Epithelial cell of proximal tubule (primary cell): ENCODE measurements at regions not wholly inside any gene's neighbourhood (a gene's known extent, or its start where the extent isn't known, plus 50 kb on each side); places are given as distances from the start of the nearest gene placed in this dataset.
"Not testable (repeated sequence)": the region's sequence is repeated elsewhere in the genome, so short reads cannot be mapped to it uniquely, and the experiment has no call there.

ENCODE experiments used
- DNase-seq: peaks from one replicate; pipeline ENCODE4 v3.0.0-alpha.2; 2011; ENCODE audit warnings: low read depth
- H3K4me3 ChIP-seq: 2 replicates; pipeline ENCODE4 v1.5.1; 2011; ENCODE audit warnings: low read depth, mild to moderate bottlenecking, low read length
- CTCF ChIP-seq: conservative IDR thresholded peaks from 2 replicates; pipeline ENCODE4 v1.5.1; 2012; ENCODE audit warnings: low read depth, mild to moderate bottlenecking, low read length

GRCh38 chr22:47616396-47617020, 854.1 kb downstream of the TBC1D22A start:
- DNase-seq, result no peak
- H3K4me3 ChIP-seq, result no peak overlapping the region
- TF ChIP-seq CTCF, result no peak

- no peak for TF ChIP-seq CTCF
- H3K4me3 ChIP-seq, result no peak overlapping the region
- DNase-seq, result no peak
Observed at GRCh38 chr22:47615051-47615450, 852.6 kb downstream of the TBC1D22A start.

- no peak for DNase-seq
- no peak overlapping the region for H3K4me3 ChIP-seq
- TF ChIP-seq CTCF, result no peak
Observed at GRCh38 chr22:47613606-47614350, 851.3 kb downstream of the TBC1D22A start.

- not testable (repeated sequence) for DNase-seq, H3K4me3 ChIP-seq
Observed at GRCh38 chr22:47613181-47613580, 850.7 kb downstream of the TBC1D22A start.

GRCh38 chr22:47612311-47612910, 850.0 kb downstream of the TBC1D22A start:
- no peak for TF ChIP-seq CTCF
- DNase-seq, result no peak
- no peak overlapping the region for H3K4me3 ChIP-seq

GRCh38 chr22:47610764-47611163, 848.3 kb downstream of the TBC1D22A start:
- TF ChIP-seq CTCF, result no peak
- no peak overlapping the region for H3K4me3 ChIP-seq
- DNase-seq, result no peak

- TF ChIP-seq CTCF, result no peak
- H3K4me3 ChIP-seq, result no peak overlapping the region
- DNase-seq, result no peak
Observed at GRCh38 chr22:47610281-47610680, 847.8 kb downstream of the TBC1D22A start.
